PC-9 (cell line): ENCODE measurements at regions not wholly inside any gene's neighbourhood (a gene's known extent, or its start where the extent isn't known, plus 50 kb on each side); places are given as distances from the start of the nearest gene placed in this dataset.

Source experiments
- BruUV-seq: library from RNA; stranded (reverse); fragments of 400-500 nt; replicated peaks from 2 replicates; lab custom pipeline; 2021; lab: Mats Ljungman, UMichigan
- CTCF ChIA-PET: fragments of 300-600 bp; sonication (Branson Sonifier 250); formaldehyde crosslinking; loops from one replicate; lab custom pipeline; 2022; ENCODE audit warnings: antibody characterized with exemption; lab: Charles Lee
- POLR2A ChIA-PET: fragments of 300-600 bp; sonication (Branson Sonifier 250); formaldehyde crosslinking; loops from one replicate; lab custom pipeline; 2022; ENCODE audit warnings: antibody characterized with exemption; ENCODE audit not compliant: unreplicated experiment; lab: Charles Lee
- DNase-seq, 2 experiments: peaks; one replicate each; pipeline versions ENCODE4 v3.0.0 to v3.0.0-alpha.2; 2015 to 2022; ENCODE audit warnings: mixed read lengths in 1 of 2
- H2AFZ ChIP-seq: fragments of 200-600 bp; sonication (generic); 2 replicates; pipeline ENCODE4 v1.8.1; 2017; ENCODE audit warnings: antibody characterized with exemption
- H3F3A ChIP-seq: fragments of 200-600 bp; sonication (generic); 2 replicates; pipeline ENCODE4 v1.8.1; 2017; ENCODE audit warnings: antibody characterized with exemption, mild to moderate bottlenecking, low read depth; ENCODE audit not compliant: insufficient read depth
- H3K27ac ChIP-seq: fragments of 200-600 bp; sonication (generic); 2 replicates; pipeline ENCODE4 v1.6.1; 2016; ENCODE audit warnings: mixed run types
- H3K27me3 ChIP-seq: fragments of 200-600 bp; sonication (generic); 2 replicates; pipeline ENCODE4 v1.6.1; 2016; ENCODE audit warnings: low read depth, mixed run types; ENCODE audit not compliant: insufficient read depth
- H3K36me3 ChIP-seq: fragments of 200-600 bp; sonication (generic); 2 replicates; pipeline ENCODE4 v1.6.1; 2016; ENCODE audit warnings: low read depth, mixed run types
- H3K4me1 ChIP-seq: fragments of 200-600 bp; sonication (generic); replicated peaks from 2 replicates; pipeline ENCODE4 v1.6.1; 2016; ENCODE audit warnings: mixed run types; ENCODE audit not compliant: insufficient read depth
- H3K4me2 ChIP-seq: fragments of 200-600 bp; sonication (generic); 2 replicates; pipeline ENCODE4 v1.6.1; 2017; ENCODE audit warnings: mixed run types
- H3K4me3 ChIP-seq: fragments of 200-600 bp; sonication (generic); 2 replicates; pipeline ENCODE4 v1.6.1; 2016; ENCODE audit warnings: mixed run types
- H3K79me2 ChIP-seq: fragments of 200-600 bp; sonication (generic); 2 replicates; pipeline ENCODE4 v1.6.1; 2017; ENCODE audit warnings: low read depth, mixed run types
- H3K9me2 ChIP-seq: fragments of 200-600 bp; sonication (generic); 2 replicates; pipeline ENCODE4 v1.8.1; 2017; ENCODE audit warnings: mild to moderate bottlenecking; ENCODE audit not compliant: insufficient read depth
- H3K9me3 ChIP-seq: fragments of 200-600 bp; sonication (generic); 2 replicates; pipeline ENCODE4 v1.8.1; 2016; ENCODE audit warnings: low read depth; ENCODE audit not compliant: insufficient read depth
- H4K20me1 ChIP-seq: fragments of 200-600 bp; sonication (generic); 2 replicates; pipeline ENCODE4 v1.8.1; 2017; ENCODE audit not compliant: insufficient read depth
- CTCF ChIP-seq: fragments of 200-600 bp; sonication (generic); conservative IDR thresholded peaks from 2 replicates; pipeline ENCODE4 v1.6.1; 2017; ENCODE audit warnings: mixed run types, antibody characterized with exemption, mild to moderate bottlenecking, moderate library complexity
- EZH2 ChIP-seq: fragments of 200-600 bp; sonication (generic); IDR thresholded peaks from 2 replicates; pipeline ENCODE4 v1.8.0; 2017; ENCODE audit warnings: antibody characterized with exemption, low read depth
- intact Hi-C: fragments of 100-400 bp; cut with micrococcal nuclease; formaldehyde crosslinking; loops from one replicate; pipeline ENCODE4 v1.10.0; 2022; ENCODE audit not compliant: unreplicated experiment

GRCh38 chr3:46080124-46080968, 53.1 kb upstream of the XCR1 start:
- Histone ChIP-seq H2AFZ (no peak overlapping the region), H3K9me3 (no peaks in the 10 kb centered on the region), H3K4me3 (no peak overlapping the region), H3K36me3 (no peaks in the 10 kb centered on the region), H3F3A (peaks cover 44% of the 10 kb centered on the region), H4K20me1 (no peaks in the 10 kb centered on the region), H3K9me2 (no peaks in the 10 kb centered on the region; the same call in 1 of the 2 replicates), H3K4me1 (peaks cover 62% of the 10 kb centered on the region), H3K79me2 (no peaks in the 10 kb centered on the region), H3K4me2 (peak overlapping the region; percentile 64; the same call in 1 of the 2 replicates), H3K27ac (peak overlapping the region; percentile 97), H3K27me3 (no peaks in the 10 kb centered on the region)
- no TSS peak for BruUV-seq
- no peak for TF ChIP-seq EZH2
- no peak for TF ChIP-seq CTCF
- intact Hi-C loops, result loop anchor here (5.0 kb wide), 1 partner anchor 393 kb away; the partner anchor contains the start of gene SACM1L
- peak in 1 of 2 experiments; percentile 73 for DNase-seq
- ChIA-PET POLR2A (interaction anchor here (0.6 kb wide), 1 partner anchor 1068 kb away, joined by 4 read pairs; no protein-coding TSS in a partner anchor), CTCF (interaction anchor here (0.6 to 1.9 kb wide), 5 partner anchors 23 to 369 kb away, joined by 3 to 6 read pairs (median 4); no protein-coding TSS in a partner anchor)

- H3K4me3 ChIP-seq, result no peak overlapping the region
- TF ChIP-seq CTCF, result peak; percentile 94
- no peak for TF ChIP-seq EZH2
- BruUV-seq, result no TSS peak
These were observed 51.6 kb upstream of the XCR1 start for GRCh38 chr3:46078712-46079400.

More at GRCh38 chr3:46078712-46079400, 51.6 kb upstream of the XCR1 start:
- Histone ChIP-seq H3K9me2 (no peaks in the 10 kb centered on the region), H3K4me1 (peaks cover 49% of the 10 kb centered on the region), H3K79me2 (no peaks in the 10 kb centered on the region), H3K4me2 (peak overlapping the region; percentile 35; the same call in 1 of the 2 replicates), H3K27me3 (no peaks in the 10 kb centered on the region), H3K36me3 (no peaks in the 10 kb centered on the region), H4K20me1 (no peaks in the 10 kb centered on the region), H3K9me3 (no peaks in the 10 kb centered on the region), H3K27ac (no peak overlapping the region; the same call in 1 of the 2 replicates), H3F3A (peaks cover 33% of the 10 kb centered on the region), H2AFZ (no peak overlapping the region)
- intact Hi-C loops, result loop anchor here (1.0 to 10.0 kb wide), 8 partner anchors 129 to 1044 kb away; partner anchors contain the start of genes CCR1 and LZTFL1
- POLR2A ChIA-PET, result interaction anchor here (0.5 kb wide), 1 partner anchor 445 kb away, joined by 8 read pairs; no protein-coding TSS in a partner anchor
- CTCF ChIA-PET, result interaction anchor here (0.6 to 1.9 kb wide), 9 partner anchors 85 to 383 kb away, joined by 3 to 16 read pairs (median 5); no protein-coding TSS in a partner anchor
- peak; percentile 83 to 84 for DNase-seq
